ENCODE measurements at regions not wholly inside any gene's neighbourhood (a gene's known extent, or its start where the extent isn't known, plus 50 kb on each side); places are given as distances from the start of the nearest gene placed in this dataset.

DNA sequence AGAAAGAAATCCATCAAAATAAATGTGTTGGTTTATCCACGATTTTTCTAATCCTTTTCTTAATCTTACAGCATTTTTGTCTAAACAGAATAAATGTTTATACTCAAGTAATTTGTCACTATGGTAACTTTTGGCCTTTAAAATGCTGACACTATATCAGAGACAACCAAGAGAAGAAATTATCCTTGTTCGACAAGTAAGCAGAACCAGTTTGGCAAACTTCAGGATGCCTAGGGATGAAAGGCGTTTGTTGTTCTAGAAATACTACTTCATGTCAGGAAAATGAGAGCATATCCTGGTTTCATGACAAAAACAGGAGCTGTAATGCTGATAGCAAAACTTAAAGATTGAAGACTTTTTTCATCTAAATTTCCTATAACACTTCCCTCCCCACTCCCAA is 308.0 kb upstream of the ATP11B start:
- Histone ChIP-seq H3K79me2 (ENCODE audit: control insufficient read depth, insufficient read depth, low read length, poor library complexity) (no peaks in the 10 kb centered on the region), H3K4me1 (ENCODE audit: control insufficient read depth in 1 of 2, insufficient read depth in 2 of 2, low read length in 2 of 2) (peaks cover 3 to 5% of the 10 kb centered on the region in 2 experiments), H4K8ac (ENCODE audit: low read depth, low read length) (no peak overlapping the region), H3K36me3 (ENCODE audit: control insufficient read depth in 1 of 2, insufficient read depth in 2 of 2, low read length in 2 of 2) (no peaks in the 10 kb centered on the region), H3K27me3 (ENCODE audit: insufficient read depth, low read length) (no peaks in the 10 kb centered on the region), H3K9ac (ENCODE audit: low read length) (no peak overlapping the region), H2BK120ac (ENCODE audit: insufficient read depth, low read length, poor library complexity) (no peak overlapping the region), H2AFZ (ENCODE audit: insufficient read depth, low read length, poor library complexity) (no peak overlapping the region), H3K4me2 (ENCODE audit: low read length) (no peak overlapping the region), H3K79me1 (ENCODE audit: low read length) (no peaks in the 10 kb centered on the region), H3K27ac (ENCODE audit: low read depth, low read length) (no peak overlapping the region), H3K4ac (ENCODE audit: low read depth, low read length) (no peak overlapping the region), H3K14ac (ENCODE audit: low read length) (no peak overlapping the region), H3K4me3 (ENCODE audit: low read depth, low read length) (no peak overlapping the region), H2BK12ac (ENCODE audit: low read length) (no peak overlapping the region), H4K91ac (ENCODE audit: low read depth, low read length) (no peak overlapping the region), H3K23ac (ENCODE audit: low read length) (no peak overlapping the region), H3K9me3 (ENCODE audit: insufficient read depth, low read depth, low read length) (no peaks in the 10 kb centered on the region), H2BK5ac (ENCODE audit: low read depth, low read length, poor library complexity) (no peak overlapping the region), H4K12ac (ENCODE audit: low read depth, low read length) (no peak overlapping the region), H2AK5ac (ENCODE audit: low read length) (no peak overlapping the region), H3K18ac (ENCODE audit: low read length) (no peak overlapping the region)
- no CpG with 5 or more reads among the region's 3 CpGs for WGBS (ENCODE audit: extremely low coverage, insufficient coverage, insufficient read length)
- DNase-seq: peak in 1 of 2 donors; percentile 5

DNA sequence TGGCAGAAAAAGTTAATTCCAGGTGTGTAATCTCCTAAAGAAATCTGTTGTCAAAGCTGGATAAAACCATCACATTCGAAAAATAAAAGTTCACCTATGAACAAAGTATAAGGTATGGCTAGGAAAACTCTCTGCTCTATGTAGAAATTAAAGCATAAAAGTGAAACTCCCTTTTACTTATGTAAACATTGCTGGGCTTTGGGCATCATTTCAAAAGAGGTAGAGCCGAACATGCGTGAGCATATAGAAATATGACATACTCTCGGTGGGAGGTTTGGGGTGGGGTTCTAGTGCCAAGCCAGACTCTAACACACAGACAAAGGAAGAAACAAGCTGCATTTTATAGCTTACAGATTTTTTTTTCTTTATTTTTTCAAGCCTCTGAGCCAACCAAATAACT is 306.8 kb upstream of the ATP11B start:
- no peak overlapping the region for H2BK5ac ChIP-seq (ENCODE audit: low read depth, low read length, poor library complexity)
- no peaks in the 10 kb centered on the region for H3K36me3 ChIP-seq (ENCODE audit: control insufficient read depth in 1 of 2, insufficient read depth in 2 of 2, low read length in 2 of 2)
- no peak for DNase-seq
- H3K27ac ChIP-seq (ENCODE audit: low read depth, low read length): no peak overlapping the region
- H3K9me3 ChIP-seq (ENCODE audit: insufficient read depth, low read depth, low read length): no peaks in the 10 kb centered on the region
- H3K9ac ChIP-seq (ENCODE audit: low read length): no peak overlapping the region
- no peak overlapping the region for H3K4me3 ChIP-seq (ENCODE audit: low read depth, low read length)
- no peak overlapping the region for H3K18ac ChIP-seq (ENCODE audit: low read length)
- H2BK12ac ChIP-seq (ENCODE audit: low read length): no peak overlapping the region
- no peak overlapping the region for H3K4me2 ChIP-seq (ENCODE audit: low read length)
- H4K91ac ChIP-seq (ENCODE audit: low read depth, low read length): no peak overlapping the region
- H2AFZ ChIP-seq (ENCODE audit: insufficient read depth, low read length, poor library complexity): no peak overlapping the region
- no peak overlapping the region for H2BK120ac ChIP-seq (ENCODE audit: insufficient read depth, low read length, poor library complexity)
- no peak overlapping the region for H4K12ac ChIP-seq (ENCODE audit: low read depth, low read length)
- peaks cover 3 to 5% of the 10 kb centered on the region in 2 experiments for H3K4me1 ChIP-seq (ENCODE audit: control insufficient read depth in 1 of 2, insufficient read depth in 2 of 2, low read length in 2 of 2)
- H3K14ac ChIP-seq (ENCODE audit: low read length): no peak overlapping the region
- no CpG with 5 or more reads among the region's 4 CpGs for WGBS (ENCODE audit: extremely low coverage, insufficient coverage, insufficient read length)
- H3K4ac ChIP-seq (ENCODE audit: low read depth, low read length): no peak overlapping the region
- H2AK5ac ChIP-seq (ENCODE audit: low read length): no peak overlapping the region
- H3K27me3 ChIP-seq (ENCODE audit: insufficient read depth, low read length): no peaks in the 10 kb centered on the region
- H4K8ac ChIP-seq (ENCODE audit: low read depth, low read length): no peak overlapping the region
- no peaks in the 10 kb centered on the region for H3K79me1 ChIP-seq (ENCODE audit: low read length)
- no peaks in the 10 kb centered on the region for H3K79me2 ChIP-seq (ENCODE audit: control insufficient read depth, insufficient read depth, low read length, poor library complexity)
- H3K23ac ChIP-seq (ENCODE audit: low read length): no peak overlapping the region

DNA sequence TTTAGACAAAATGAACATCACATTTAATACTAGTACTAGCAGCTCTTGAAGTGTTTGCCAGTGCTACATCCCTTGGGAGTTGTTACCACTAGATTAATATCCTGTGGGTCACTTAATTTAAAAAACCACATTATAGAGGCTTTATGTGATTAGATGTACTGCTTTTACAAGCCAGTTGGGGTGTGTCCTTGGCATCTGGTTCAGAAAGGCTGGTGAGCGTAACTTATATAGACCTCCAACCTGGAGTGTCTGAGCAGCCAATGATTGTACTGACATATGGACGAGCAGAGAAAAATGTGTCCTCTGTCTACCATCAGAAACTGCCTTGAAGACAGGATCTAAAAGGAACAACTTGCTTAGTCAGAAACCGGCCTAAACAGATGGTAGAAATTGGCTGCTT is 306.2 kb upstream of the ATP11B start:
- Histone ChIP-seq H3K4me1 (ENCODE audit: control insufficient read depth in 1 of 2, insufficient read depth in 2 of 2, low read length in 2 of 2) (peaks cover 3 to 5% of the 10 kb centered on the region in 2 experiments), H3K14ac (ENCODE audit: low read length) (no peak overlapping the region), H4K91ac (ENCODE audit: low read depth, low read length) (no peak overlapping the region), H3K36me3 (ENCODE audit: control insufficient read depth in 1 of 2, insufficient read depth in 2 of 2, low read length in 2 of 2) (no peaks in the 10 kb centered on the region), H3K79me1 (ENCODE audit: low read length) (no peaks in the 10 kb centered on the region), H3K4me3 (ENCODE audit: low read depth, low read length) (no peak overlapping the region), H2AFZ (ENCODE audit: insufficient read depth, low read length, poor library complexity) (no peak overlapping the region), H3K4ac (ENCODE audit: low read depth, low read length) (no peak overlapping the region), H4K12ac (ENCODE audit: low read depth, low read length) (no peak overlapping the region), H3K18ac (ENCODE audit: low read length) (no peak overlapping the region), H3K79me2 (ENCODE audit: control insufficient read depth, insufficient read depth, low read length, poor library complexity) (no peaks in the 10 kb centered on the region), H4K8ac (ENCODE audit: low read depth, low read length) (no peak overlapping the region), H2BK12ac (ENCODE audit: low read length) (no peak overlapping the region), H3K9ac (ENCODE audit: low read length) (no peak overlapping the region), H3K23ac (ENCODE audit: low read length) (no peak overlapping the region), H3K27me3 (ENCODE audit: insufficient read depth, low read length) (no peaks in the 10 kb centered on the region), H2BK5ac (ENCODE audit: low read depth, low read length, poor library complexity) (no peak overlapping the region), H3K4me2 (ENCODE audit: low read length) (no peak overlapping the region), H2BK120ac (ENCODE audit: insufficient read depth, low read length, poor library complexity) (no peak overlapping the region), H2AK5ac (ENCODE audit: low read length) (no peak overlapping the region), H3K27ac (ENCODE audit: low read depth, low read length) (no peak overlapping the region), H3K9me3 (ENCODE audit: insufficient read depth, low read depth, low read length) (no peaks in the 10 kb centered on the region)
- WGBS (ENCODE audit: extremely low coverage, insufficient coverage, insufficient read length): no CpG with 5 or more reads among the region's 3 CpGs
- no peak for DNase-seq

DNA sequence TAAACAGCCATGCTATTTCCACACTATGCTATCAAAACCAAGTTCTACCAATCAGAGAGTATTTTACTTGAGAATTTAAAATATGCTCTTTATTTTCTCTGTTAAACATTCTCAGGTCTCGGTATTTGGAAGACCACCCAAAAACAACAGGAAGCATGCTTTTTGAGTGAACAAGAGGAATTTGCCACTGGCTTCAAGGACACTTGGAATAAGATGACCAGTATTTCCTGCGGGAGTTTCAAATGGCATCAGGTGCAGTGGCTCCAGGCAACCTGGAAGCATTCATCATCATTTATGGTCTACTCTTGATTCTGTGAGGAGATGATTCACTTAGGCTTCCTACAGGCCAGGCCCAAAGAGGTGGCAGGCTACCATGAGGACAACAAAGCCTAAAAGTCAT is 305.7 kb upstream of the ATP11B start:
- no peak overlapping the region for H3K27ac ChIP-seq (ENCODE audit: low read depth, low read length)
- H3K23ac ChIP-seq (ENCODE audit: low read length): no peak overlapping the region
- H3K4ac ChIP-seq (ENCODE audit: low read depth, low read length): no peak overlapping the region
- no peak overlapping the region for H3K4me3 ChIP-seq (ENCODE audit: low read depth, low read length)
- H3K4me1 ChIP-seq (ENCODE audit: control insufficient read depth in 1 of 2, insufficient read depth in 2 of 2, low read length in 2 of 2): peaks cover 3 to 5% of the 10 kb centered on the region in 2 experiments
- no peaks in the 10 kb centered on the region for H3K9me3 ChIP-seq (ENCODE audit: insufficient read depth, low read depth, low read length)
- WGBS (ENCODE audit: extremely low coverage, insufficient coverage, insufficient read length): no CpG with 5 or more reads among the region's 2 CpGs
- no peak overlapping the region for H2BK5ac ChIP-seq (ENCODE audit: low read depth, low read length, poor library complexity)
- no peak overlapping the region for H3K18ac ChIP-seq (ENCODE audit: low read length)
- H2AK5ac ChIP-seq (ENCODE audit: low read length): no peak overlapping the region
- no peak overlapping the region for H2BK12ac ChIP-seq (ENCODE audit: low read length)
- no peaks in the 10 kb centered on the region for H3K36me3 ChIP-seq (ENCODE audit: control insufficient read depth in 1 of 2, insufficient read depth in 2 of 2, low read length in 2 of 2)
- no peaks in the 10 kb centered on the region for H3K27me3 ChIP-seq (ENCODE audit: insufficient read depth, low read length)
- H2BK120ac ChIP-seq (ENCODE audit: insufficient read depth, low read length, poor library complexity): no peak overlapping the region
- H4K8ac ChIP-seq (ENCODE audit: low read depth, low read length): no peak overlapping the region
- H4K91ac ChIP-seq (ENCODE audit: low read depth, low read length): no peak overlapping the region
- no peak overlapping the region for H3K14ac ChIP-seq (ENCODE audit: low read length)
- no peak for DNase-seq
- H3K9ac ChIP-seq (ENCODE audit: low read length): no peak overlapping the region
- no peaks in the 10 kb centered on the region for H3K79me2 ChIP-seq (ENCODE audit: control insufficient read depth, insufficient read depth, low read length, poor library complexity)
- H4K12ac ChIP-seq (ENCODE audit: low read depth, low read length): no peak overlapping the region
- H3K79me1 ChIP-seq (ENCODE audit: low read length): no peaks in the 10 kb centered on the region
- no peak overlapping the region for H3K4me2 ChIP-seq (ENCODE audit: low read length)
- no peak overlapping the region for H2AFZ ChIP-seq (ENCODE audit: insufficient read depth, low read length, poor library complexity)
